ENCODE measurements at regions not wholly inside any gene's neighbourhood (a gene's known extent, or its start where the extent isn't known, plus 50 kb on each side); places are given as distances from the start of the nearest gene placed in this dataset.

DNA sequence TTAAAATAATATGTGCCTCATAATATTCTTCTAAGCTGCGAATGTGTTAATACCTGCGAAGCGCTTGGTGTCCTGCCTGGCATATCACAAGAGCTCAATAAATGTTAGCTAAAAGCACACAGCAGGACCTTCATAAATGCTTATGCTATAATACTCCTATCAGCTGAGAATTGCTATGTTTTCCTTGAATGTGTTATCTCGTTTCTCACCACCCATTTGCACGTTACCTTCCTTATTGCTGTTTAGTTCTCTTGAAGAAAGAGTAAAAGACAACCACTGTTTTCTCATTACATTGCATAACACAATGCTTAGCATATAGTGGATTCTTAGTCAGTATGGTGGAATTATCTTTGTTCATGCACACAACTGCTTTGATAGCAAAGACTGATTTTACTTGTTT is 76.6 kb downstream of the EDN1 start:
- TF ChIP-seq, protein P1, sequence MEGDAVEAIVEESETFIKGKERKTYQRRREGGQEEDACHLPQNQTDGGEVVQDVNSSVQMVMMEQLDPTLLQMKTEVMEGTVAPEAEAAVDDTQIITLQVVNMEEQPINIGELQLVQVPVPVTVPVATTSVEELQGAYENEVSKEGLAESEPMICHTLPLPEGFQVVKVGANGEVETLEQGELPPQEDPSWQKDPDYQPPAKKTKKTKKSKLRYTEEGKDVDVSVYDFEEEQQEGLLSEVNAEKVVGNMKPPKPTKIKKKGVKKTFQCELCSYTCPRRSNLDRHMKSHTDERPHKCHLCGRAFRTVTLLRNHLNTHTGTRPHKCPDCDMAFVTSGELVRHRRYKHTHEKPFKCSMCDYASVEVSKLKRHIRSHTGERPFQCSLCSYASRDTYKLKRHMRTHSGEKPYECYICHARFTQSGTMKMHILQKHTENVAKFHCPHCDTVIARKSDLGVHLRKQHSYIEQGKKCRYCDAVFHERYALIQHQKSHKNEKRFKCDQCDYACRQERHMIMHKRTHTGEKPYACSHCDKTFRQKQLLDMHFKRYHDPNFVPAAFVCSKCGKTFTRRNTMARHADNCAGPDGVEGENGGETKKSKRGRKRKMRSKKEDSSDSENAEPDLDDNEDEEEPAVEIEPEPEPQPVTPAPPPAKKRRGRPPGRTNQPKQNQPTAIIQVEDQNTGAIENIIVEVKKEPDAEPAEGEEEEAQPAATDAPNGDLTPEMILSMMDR (IDR thresholded peaks at IDR 0.05), result no peak
- TF ChIP-seq NR3C1 (CRISPR knock-in tag; conservative IDR thresholded peaks at IDR 0.05; ENCODE audit: low read depth), result no peak
- TF ChIP-seq TEAD4 (CRISPR knock-in tag; IDR thresholded peaks at IDR 0.05), result no peak
- TF ChIP-seq TP53 (CRISPR knock-in tag; IDR thresholded peaks at IDR 0.05), result no peak
- TF ChIP-seq, protein P2, sequence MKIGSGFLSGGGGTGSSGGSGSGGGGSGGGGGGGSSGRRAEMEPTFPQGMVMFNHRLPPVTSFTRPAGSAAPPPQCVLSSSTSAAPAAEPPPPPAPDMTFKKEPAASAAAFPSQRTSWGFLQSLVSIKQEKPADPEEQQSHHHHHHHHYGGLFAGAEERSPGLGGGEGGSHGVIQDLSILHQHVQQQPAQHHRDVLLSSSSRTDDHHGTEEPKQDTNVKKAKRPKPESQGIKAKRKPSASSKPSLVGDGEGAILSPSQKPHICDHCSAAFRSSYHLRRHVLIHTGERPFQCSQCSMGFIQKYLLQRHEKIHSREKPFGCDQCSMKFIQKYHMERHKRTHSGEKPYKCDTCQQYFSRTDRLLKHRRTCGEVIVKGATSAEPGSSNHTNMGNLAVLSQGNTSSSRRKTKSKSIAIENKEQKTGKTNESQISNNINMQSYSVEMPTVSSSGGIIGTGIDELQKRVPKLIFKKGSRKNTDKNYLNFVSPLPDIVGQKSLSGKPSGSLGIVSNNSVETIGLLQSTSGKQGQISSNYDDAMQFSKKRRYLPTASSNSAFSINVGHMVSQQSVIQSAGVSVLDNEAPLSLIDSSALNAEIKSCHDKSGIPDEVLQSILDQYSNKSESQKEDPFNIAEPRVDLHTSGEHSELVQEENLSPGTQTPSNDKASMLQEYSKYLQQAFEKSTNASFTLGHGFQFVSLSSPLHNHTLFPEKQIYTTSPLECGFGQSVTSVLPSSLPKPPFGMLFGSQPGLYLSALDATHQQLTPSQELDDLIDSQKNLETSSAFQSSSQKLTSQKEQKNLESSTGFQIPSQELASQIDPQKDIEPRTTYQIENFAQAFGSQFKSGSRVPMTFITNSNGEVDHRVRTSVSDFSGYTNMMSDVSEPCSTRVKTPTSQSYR (CRISPR knock-in tag; IDR thresholded peaks at IDR 0.05), result no peak
